ENCODE measurements at regions not wholly inside any gene's neighbourhood (a gene's known extent, or its start where the extent isn't known, plus 50 kb on each side); places are given as distances from the start of the nearest gene placed in this dataset.
"Not testable (repeated sequence)": the region's sequence is repeated elsewhere in the genome, so short reads cannot be mapped to it uniquely, and the experiment has no call there.

DNA sequence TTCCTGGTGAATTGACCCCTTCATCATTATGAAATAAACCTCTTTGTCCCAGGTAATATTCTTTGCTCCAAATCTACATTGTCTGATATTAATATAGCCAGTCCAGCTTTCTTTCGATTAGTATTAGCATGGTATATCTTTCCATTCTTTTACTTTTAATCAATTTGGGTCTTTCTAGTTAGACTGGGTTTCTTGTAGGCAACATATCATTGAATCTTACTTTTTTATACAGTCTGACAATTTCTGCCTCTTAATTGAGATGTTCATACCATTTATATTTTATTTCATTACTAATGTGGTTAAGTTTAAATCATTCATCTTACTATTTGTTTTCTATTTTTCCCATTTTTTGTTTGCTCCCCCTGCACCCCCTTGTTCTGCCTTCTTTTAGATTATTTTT, 61.7 kb upstream of the LIFR start:
- no peak overlapping the region for H3K27ac ChIP-seq (ENCODE audit: low read depth, low read length)
- Mint-ChIP-seq H3K9me3 (peaks cover 19 to 27% (median 25%) of the 10 kb centered on the region in 5 donors), H3K36me3 (no peaks in the 10 kb centered on the region), H3K27ac (no peak overlapping the region), H3K4me1 (no peaks in the 10 kb centered on the region), H3K4me3 (no peak overlapping the region), H3K27me3 (peaks cover 2 to 7% of the 10 kb centered on the region in 2 donors)
- DNase-seq = no peak
- H3K36me3 ChIP-seq (ENCODE audit: insufficient read depth, low read length) = no peaks in the 10 kb centered on the region
- ChIA-PET CTCF (no interaction called here), POLR2A (no interaction called here)
- no peaks in the 10 kb centered on the region for H3K27me3 ChIP-seq (ENCODE audit: insufficient read depth, low read length, poor library complexity, severe bottlenecking)
- no peak overlapping the region for H3K4me3 ChIP-seq (ENCODE audit: low read length)
- no peaks in the 10 kb centered on the region for H3K9me3 ChIP-seq (ENCODE audit: low read length)
- no peaks in the 10 kb centered on the region for H3K4me1 ChIP-seq (ENCODE audit: insufficient read depth, low read length)

DNA sequence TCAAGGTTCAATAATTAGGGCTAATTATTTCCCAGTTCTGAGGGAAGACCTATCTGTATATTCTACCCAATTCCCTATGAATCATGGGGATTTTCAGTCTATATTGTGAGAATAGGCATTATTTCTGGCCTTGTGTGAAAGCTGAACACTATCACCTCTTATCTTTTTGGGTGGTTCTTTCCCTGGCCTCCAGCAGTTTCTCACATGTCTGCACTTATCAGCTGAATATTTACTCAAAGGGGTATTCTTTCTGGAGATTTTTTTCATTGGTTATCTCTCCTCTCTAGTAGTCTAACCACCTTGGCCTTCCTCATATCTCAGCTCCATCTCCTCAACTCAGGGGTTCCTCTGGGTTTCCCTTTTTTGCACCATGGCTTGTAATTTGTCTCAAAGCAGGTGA, 64.9 kb upstream of the LIFR start:
- DNase-seq = no peak
- no peak overlapping the region for H3K27ac ChIP-seq (ENCODE audit: low read depth, low read length)
- H3K36me3 ChIP-seq (ENCODE audit: insufficient read depth, low read length) = no peaks in the 10 kb centered on the region
- CTCF ChIA-PET = no interaction called here
- H3K4me3 ChIP-seq (ENCODE audit: low read length) = no peak overlapping the region
- H3K4me1 ChIP-seq (ENCODE audit: insufficient read depth, low read length) = no peaks in the 10 kb centered on the region
- no peak overlapping the region for H3K27ac Mint-ChIP-seq
- H3K36me3 Mint-ChIP-seq = no peaks in the 10 kb centered on the region
- peaks cover 19 to 27% (median 25%) of the 10 kb centered on the region in 5 donors for H3K9me3 Mint-ChIP-seq
- H3K27me3 Mint-ChIP-seq = peaks cover 2 to 4% of the 10 kb centered on the region in 2 donors
- no peaks in the 10 kb centered on the region for H3K9me3 ChIP-seq (ENCODE audit: low read length)
- H3K27me3 ChIP-seq (ENCODE audit: insufficient read depth, low read length, poor library complexity, severe bottlenecking) = no peaks in the 10 kb centered on the region
- H3K4me1 Mint-ChIP-seq = no peaks in the 10 kb centered on the region
- POLR2A ChIA-PET = no interaction called here
- H3K4me3 Mint-ChIP-seq = no peak overlapping the region

DNA sequence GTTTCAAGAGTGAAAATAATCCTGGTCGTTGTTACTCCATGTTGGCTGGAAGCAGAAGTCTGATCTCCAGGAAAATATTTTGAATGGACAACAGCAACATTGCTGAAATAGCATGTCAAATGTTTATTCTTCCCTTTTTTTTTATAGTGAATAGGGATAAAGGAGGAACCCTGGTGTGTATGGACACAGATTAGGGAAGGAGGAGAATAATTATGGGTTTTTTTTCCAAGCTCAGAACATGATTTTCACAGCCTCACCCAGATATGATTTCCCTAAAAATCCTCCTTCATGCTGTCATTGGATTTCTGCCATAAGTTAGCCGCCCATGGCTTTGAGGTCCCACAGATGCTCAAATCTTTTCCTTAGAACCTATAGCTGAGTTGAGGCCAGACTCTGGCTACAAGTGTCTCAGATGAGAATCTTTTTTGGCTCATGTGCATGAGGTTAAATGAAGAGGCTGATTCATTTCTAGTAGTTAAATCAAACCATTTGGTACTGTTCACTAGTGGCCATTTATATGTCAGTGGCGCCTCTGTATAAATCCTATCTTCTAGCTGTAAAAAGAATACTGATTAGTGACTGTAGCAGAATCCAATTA, 65.5 kb upstream of the LIFR start:
- no peak overlapping the region for H3K27ac ChIP-seq (ENCODE audit: low read depth, low read length)
- no peaks in the 10 kb centered on the region for H3K36me3 Mint-ChIP-seq
- H3K4me3 ChIP-seq (ENCODE audit: low read length) = no peak overlapping the region
- no peaks in the 10 kb centered on the region for H3K36me3 ChIP-seq (ENCODE audit: insufficient read depth, low read length)
- H3K9me3 Mint-ChIP-seq = peaks cover 19 to 27% (median 25%) of the 10 kb centered on the region in 5 donors
- H3K9me3 ChIP-seq (ENCODE audit: low read length) = no peaks in the 10 kb centered on the region
- H3K27ac Mint-ChIP-seq = no peak overlapping the region
- H3K27me3 Mint-ChIP-seq = peaks cover 2 to 4% of the 10 kb centered on the region in 2 donors
- H3K4me3 Mint-ChIP-seq = no peak overlapping the region
- POLR2A ChIA-PET = no interaction called here
- no peaks in the 10 kb centered on the region for H3K4me1 ChIP-seq (ENCODE audit: insufficient read depth, low read length)
- no peak for DNase-seq
- no peaks in the 10 kb centered on the region for H3K27me3 ChIP-seq (ENCODE audit: insufficient read depth, low read length, poor library complexity, severe bottlenecking)
- no peaks in the 10 kb centered on the region for H3K4me1 Mint-ChIP-seq
- CTCF ChIA-PET = no interaction called here

DNA sequence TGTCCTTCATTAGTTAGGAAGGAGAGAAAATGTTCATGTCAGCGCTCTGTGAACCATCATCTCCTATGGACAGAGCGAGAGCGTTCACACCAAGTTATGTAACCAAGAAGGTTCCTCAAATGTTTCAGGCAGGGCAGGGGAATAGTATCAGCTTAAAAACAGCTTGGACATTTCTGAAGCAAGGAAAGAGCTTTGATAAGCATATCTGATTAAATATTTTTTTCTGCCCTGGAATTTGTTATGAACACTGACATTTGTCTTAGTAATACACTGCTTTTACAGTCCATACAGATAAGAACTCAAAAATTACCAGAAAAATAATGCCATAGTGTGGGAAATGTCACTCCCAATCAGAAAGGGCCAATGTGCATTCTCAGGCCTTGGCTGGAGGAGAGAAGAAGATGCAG, 66.3 kb upstream of the LIFR start:
- no peaks in the 10 kb centered on the region for H3K9me3 ChIP-seq (ENCODE audit: low read length)
- H3K27ac ChIP-seq (ENCODE audit: low read depth, low read length) = no peak overlapping the region
- ChIA-PET CTCF (no interaction called here), POLR2A (no interaction called here)
- no peaks in the 10 kb centered on the region for H3K27me3 ChIP-seq (ENCODE audit: insufficient read depth, low read length, poor library complexity, severe bottlenecking)
- Mint-ChIP-seq H3K9me3 (peaks cover 14 to 26% (median 21%) of the 10 kb centered on the region in 5 donors), H3K4me1 (no peaks in the 10 kb centered on the region), H3K27ac (no peak overlapping the region), H3K27me3 (peaks cover 2 to 4% of the 10 kb centered on the region in 2 donors), H3K36me3 (no peaks in the 10 kb centered on the region), H3K4me3 (no peak overlapping the region)
- no peaks in the 10 kb centered on the region for H3K36me3 ChIP-seq (ENCODE audit: insufficient read depth, low read length)
- no peaks in the 10 kb centered on the region for H3K4me1 ChIP-seq (ENCODE audit: insufficient read depth, low read length)
- H3K4me3 ChIP-seq (ENCODE audit: low read length) = no peak overlapping the region
- no peak for DNase-seq

DNA sequence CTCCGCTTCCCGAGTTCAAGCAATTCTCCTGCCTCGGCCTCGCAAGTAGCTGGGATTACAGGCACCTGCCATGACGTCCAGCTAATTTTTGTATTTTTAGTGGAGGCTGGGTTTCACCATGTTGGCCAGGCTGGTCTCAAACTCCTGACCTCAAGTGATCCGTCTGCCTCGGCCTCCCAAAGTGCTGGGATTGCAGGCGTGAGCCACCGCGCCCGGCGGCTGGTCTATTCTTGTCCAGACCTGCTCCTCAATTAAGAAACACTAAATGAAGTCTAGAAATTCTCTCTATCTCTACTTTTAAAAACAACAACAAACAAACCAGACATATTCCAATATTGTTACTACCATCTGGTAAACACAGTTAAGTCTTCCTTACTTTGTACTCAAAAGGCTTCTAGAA, 68.1 kb upstream of the LIFR start:
- DNase-seq; H3K4me1 Mint-ChIP-seq; H3K27me3 Mint-ChIP-seq; H3K36me3 Mint-ChIP-seq; H3K27ac ChIP-seq (ENCODE audit: low read depth, low read length); H3K4me1 ChIP-seq (ENCODE audit: insufficient read depth, low read length); H3K36me3 ChIP-seq (ENCODE audit: insufficient read depth, low read length); H3K27ac Mint-ChIP-seq; H3K4me3 ChIP-seq (ENCODE audit: low read length); POLR2A ChIA-PET; H3K27me3 ChIP-seq (ENCODE audit: insufficient read depth, low read length, poor library complexity, severe bottlenecking); H3K4me3 Mint-ChIP-seq; H3K9me3 ChIP-seq (ENCODE audit: low read length); CTCF ChIA-PET: not testable (repeated sequence)
- H3K9me3 Mint-ChIP-seq = peaks cover 7 to 15% (median 8%) of the 10 kb centered on the region in 5 donors

DNA sequence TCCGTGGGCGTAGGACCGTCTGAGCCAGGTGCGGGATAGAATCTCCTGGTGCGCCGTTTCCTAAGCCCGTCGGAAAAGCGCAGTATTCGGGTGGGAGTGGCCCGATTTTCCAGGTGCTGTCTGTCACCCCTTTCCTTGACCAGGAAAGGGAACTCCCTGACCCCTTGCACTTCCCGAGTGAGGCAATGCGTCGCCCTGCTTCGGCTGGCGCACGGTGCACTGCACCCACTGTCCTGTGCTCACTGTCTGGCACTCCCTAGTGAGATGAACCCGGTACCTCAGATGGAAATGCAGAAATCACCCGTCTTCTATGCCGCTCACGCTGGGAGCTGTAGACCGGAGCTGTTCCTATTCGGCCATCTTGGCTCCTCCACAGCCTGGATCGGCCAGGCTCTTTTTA, 74.9 kb upstream of the LIFR start:
- H3K4me3 Mint-ChIP-seq; H3K27me3 ChIP-seq (ENCODE audit: insufficient read depth, low read length, poor library complexity, severe bottlenecking); CTCF ChIA-PET; H3K4me1 Mint-ChIP-seq; H3K4me3 ChIP-seq (ENCODE audit: low read length); POLR2A ChIA-PET; H3K4me1 ChIP-seq (ENCODE audit: insufficient read depth, low read length); H3K27ac ChIP-seq (ENCODE audit: low read depth, low read length); DNase-seq; H3K36me3 Mint-ChIP-seq; H3K9me3 ChIP-seq (ENCODE audit: low read length); H3K36me3 ChIP-seq (ENCODE audit: insufficient read depth, low read length); H3K27ac Mint-ChIP-seq: not testable (repeated sequence)
- H3K27me3 Mint-ChIP-seq = peaks cover 0 to 31% of the 10 kb centered on the region in 2 donors
- peaks cover 0 to 14% (median 7%) of the 10 kb centered on the region in 5 donors for H3K9me3 Mint-ChIP-seq

DNA sequence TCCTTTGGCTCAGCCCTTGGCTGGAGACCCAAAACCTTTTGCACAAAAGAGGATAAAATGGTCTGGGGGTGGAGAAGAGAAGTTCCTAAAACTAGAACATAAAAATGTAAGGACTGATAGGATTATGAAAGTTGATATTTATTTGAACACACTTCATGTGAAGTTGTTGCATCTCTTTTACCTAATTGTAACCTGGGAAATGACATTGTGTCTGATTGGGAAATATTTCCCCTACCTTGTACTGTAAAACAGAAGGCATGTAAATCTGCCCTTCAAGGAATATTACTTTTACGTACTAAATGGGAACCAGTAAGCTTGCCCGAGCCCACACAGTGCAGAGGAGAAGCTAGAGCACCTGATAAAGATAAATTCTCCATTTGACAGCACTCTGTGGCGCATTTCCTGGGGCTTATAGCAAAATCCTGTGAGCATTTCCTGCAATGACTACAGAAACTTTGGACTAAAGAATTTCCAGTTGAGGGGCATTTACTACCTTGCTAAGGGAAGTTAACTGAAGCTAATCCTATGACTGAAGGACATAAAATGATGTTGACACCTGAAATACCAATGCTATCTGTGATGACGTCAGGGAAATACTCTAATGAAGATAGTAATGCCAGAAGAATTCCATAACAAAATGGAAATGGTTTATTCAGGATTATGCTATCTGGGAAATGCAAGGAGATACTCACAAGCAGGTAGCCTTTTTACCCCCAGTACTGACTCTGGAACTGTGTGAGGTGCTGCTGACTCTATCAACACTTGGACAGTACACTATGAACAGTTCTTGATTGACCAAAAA, 78.3 kb upstream of the LIFR start:
- Mint-ChIP-seq H3K36me3 (peaks cover 0 to 8% (median 0%) of the 10 kb centered on the region in 3 donors), H3K27me3 (peaks cover 0 to 33% of the 10 kb centered on the region in 2 donors), H3K4me3 (no peak overlapping the region), H3K9me3 (peaks cover 0 to 11% (median 7%) of the 10 kb centered on the region in 5 donors), H3K27ac (no peak overlapping the region), H3K4me1 (no peaks in the 10 kb centered on the region)
- DNase-seq = no peak
- Histone ChIP-seq H3K9me3 (ENCODE audit: low read length) (no peaks in the 10 kb centered on the region), H3K4me3 (ENCODE audit: low read length) (no peak overlapping the region), H3K27ac (ENCODE audit: low read depth, low read length) (no peak overlapping the region), H3K27me3 (ENCODE audit: insufficient read depth, low read length, poor library complexity, severe bottlenecking) (no peaks in the 10 kb centered on the region), H3K36me3 (ENCODE audit: insufficient read depth, low read length) (no peaks in the 10 kb centered on the region), H3K4me1 (ENCODE audit: insufficient read depth, low read length) (no peaks in the 10 kb centered on the region)
- POLR2A ChIA-PET = no interaction called here
- CTCF ChIA-PET = interaction anchor here (0.5 kb wide), 1 partner anchor 892 kb away, joined by 3 read pairs; no protein-coding TSS in a partner anchor

DNA sequence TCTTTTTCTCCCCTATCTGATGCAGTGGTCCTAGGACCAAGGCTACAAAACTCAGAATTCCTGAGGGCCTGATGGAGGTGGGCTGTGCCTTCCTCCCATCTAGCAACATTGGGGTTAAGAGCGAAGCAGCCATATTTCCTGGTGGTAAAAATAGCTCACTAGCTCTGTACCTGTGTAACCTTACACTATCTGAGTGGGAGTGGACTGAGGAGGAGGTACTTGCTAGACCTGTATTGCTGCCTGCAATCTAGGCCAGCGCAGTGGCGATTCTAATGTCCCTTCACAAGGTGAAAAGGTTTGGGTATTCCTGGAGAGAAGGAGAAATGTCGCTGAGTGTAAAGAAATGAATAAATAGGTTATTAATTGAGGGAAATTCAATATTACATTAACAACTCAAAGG, 80.2 kb upstream of the LIFR start:
- H3K27ac ChIP-seq (ENCODE audit: low read depth, low read length) = no peak overlapping the region
- Mint-ChIP-seq H3K4me1 (no peaks in the 10 kb centered on the region), H3K4me3 (no peak overlapping the region), H3K27ac (no peak overlapping the region), H3K9me3 (peaks cover 0 to 9% (median 7%) of the 10 kb centered on the region in 5 donors), H3K36me3 (peaks cover 0 to 8% (median 0%) of the 10 kb centered on the region in 3 donors), H3K27me3 (peaks cover 0 to 34% of the 10 kb centered on the region in 2 donors)
- CTCF ChIA-PET = no interaction called here
- POLR2A ChIA-PET = no interaction called here
- no peak for DNase-seq
- no peaks in the 10 kb centered on the region for H3K36me3 ChIP-seq (ENCODE audit: insufficient read depth, low read length)
- H3K4me1 ChIP-seq (ENCODE audit: insufficient read depth, low read length) = no peaks in the 10 kb centered on the region
- no peaks in the 10 kb centered on the region for H3K27me3 ChIP-seq (ENCODE audit: insufficient read depth, low read length, poor library complexity, severe bottlenecking)
- H3K4me3 ChIP-seq (ENCODE audit: low read length) = no peak overlapping the region
- no peaks in the 10 kb centered on the region for H3K9me3 ChIP-seq (ENCODE audit: low read length)
